ENCODE measurements at regions not wholly inside any gene's neighbourhood (a gene's known extent, or its start where the extent isn't known, plus 50 kb on each side); places are given as distances from the start of the nearest gene placed in this dataset.
A peak's percentile ranks its signal among the peaks of the same experiment; 100 is the strongest.

- TF ChIP-seq CTCF (IDR thresholded peaks at IDR 0.05; ENCODE audit: low read depth, low read length): no peak
- no peak for DNase-seq (ENCODE audit: extremely low read depth, low read depth)
Observed at GRCh38 chr1:101605878-101606277, 369.1 kb downstream of the S1PR1 start.

GRCh38 chr1:101613546-101613945 lies 376.7 kb downstream of the S1PR1 start:
- no peak for TF ChIP-seq CTCF (IDR thresholded peaks at IDR 0.05; ENCODE audit: low read depth, low read length)
- no peak for DNase-seq (ENCODE audit: extremely low read depth, low read depth)

GRCh38 chr1:101618900-101619299 lies 377.8 kb downstream of the OLFM3 start:
- TF ChIP-seq CTCF (IDR thresholded peaks at IDR 0.05; ENCODE audit: low read depth, low read length): no peak
- DNase-seq (ENCODE audit: extremely low read depth, low read depth): no peak

GRCh38 chr1:101632548-101633272 lies 364.0 kb downstream of the OLFM3 start:
- no peak for TF ChIP-seq CTCF (IDR thresholded peaks at IDR 0.05; ENCODE audit: low read depth, low read length)
- no peak for DNase-seq (ENCODE audit: extremely low read depth, low read depth)

GRCh38 chr1:101645810-101646209 lies 350.9 kb downstream of the OLFM3 start:
- no peak for DNase-seq (ENCODE audit: extremely low read depth, low read depth)
- no peak for TF ChIP-seq CTCF (IDR thresholded peaks at IDR 0.05; ENCODE audit: low read depth, low read length)

GRCh38 chr1:101652484-101652883 lies 344.2 kb downstream of the OLFM3 start:
- TF ChIP-seq CTCF (IDR thresholded peaks at IDR 0.05; ENCODE audit: low read depth, low read length): no peak
- DNase-seq (ENCODE audit: extremely low read depth, low read depth): no peak

GRCh38 chr1:101653482-101653946 lies 343.2 kb downstream of the OLFM3 start:
- no peak for DNase-seq (ENCODE audit: extremely low read depth, low read depth)
- peak; percentile 7 for TF ChIP-seq CTCF (IDR thresholded peaks at IDR 0.05; ENCODE audit: low read depth, low read length)

Data from AG09319 (cell line).